Stimulated activated CD4-positive, alpha-beta T cell treated with anti-CD3 and anti-CD28 coated beads, TNF-alpha, amount 100 ng/mL, for 24 hours (primary cell): ENCODE measurements at regions not wholly inside any gene's neighbourhood (a gene's known extent, or its start where the extent isn't known, plus 50 kb on each side); places are given as distances from the start of the nearest gene placed in this dataset.
"Not testable (repeated sequence)": the region's sequence is repeated elsewhere in the genome, so short reads cannot be mapped to it uniquely, and the experiment has no call there.

Experiments
- DNase-seq, 3 experiments: peaks; one replicate each; pipeline ENCODE4 v3.0.0-alpha.2; 2020; ENCODE audit warnings: low read depth in 3 of 3

- no peak for DNase-seq
Measured at GRCh38 chr3:88291486-88291885, 141.7 kb downstream of the C3orf38 start.

GRCh38 chr3:88298189-88298588, 148.4 kb downstream of the C3orf38 start:
- no peak for DNase-seq

GRCh38 chr3:88301273-88301995, 151.7 kb downstream of the C3orf38 start:
- DNase-seq, result no peak

GRCh38 chr3:88301996-88302393, 152.2 kb downstream of the C3orf38 start:
- DNase-seq, result no peak

GRCh38 chr3:88303331-88303904, 153.7 kb downstream of the C3orf38 start:
- not testable (repeated sequence) for DNase-seq

GRCh38 chr3:88307666-88308065, 157.9 kb downstream of the C3orf38 start:
- DNase-seq, result no peak

GRCh38 chr3:88311826-88312225, 162.1 kb downstream of the C3orf38 start:
- DNase-seq, result no peak

GRCh38 chr3:88312256-88312655, 162.5 kb downstream of the C3orf38 start:
- no peak for DNase-seq

- no peak for DNase-seq
Measured at GRCh38 chr3:88318067-88318466, 168.3 kb downstream of the C3orf38 start.

- no peak for DNase-seq
Measured at GRCh38 chr3:88321363-88322050, 171.7 kb downstream of the C3orf38 start.

- no peak for DNase-seq
Measured at GRCh38 chr3:88324788-88325187, 175.0 kb downstream of the C3orf38 start.

- DNase-seq, result no peak
Measured at GRCh38 chr3:88334187-88334868, 184.6 kb downstream of the C3orf38 start.

- DNase-seq, result no peak
Measured at GRCh38 chr3:88336894-88337293, 187.1 kb downstream of the C3orf38 start.

GRCh38 chr3:88343264-88343663, 193.5 kb downstream of the C3orf38 start:
- no peak for DNase-seq

GRCh38 chr3:88346643-88347042, 196.9 kb downstream of the C3orf38 start:
- no peak for DNase-seq

GRCh38 chr3:88362428-88362827, 212.7 kb downstream of the C3orf38 start:
- DNase-seq, result no peak

GRCh38 chr3:88364926-88365325, 215.2 kb downstream of the C3orf38 start:
- DNase-seq, result no peak

- DNase-seq, result no peak
Measured at GRCh38 chr3:88369337-88369736, 219.6 kb downstream of the C3orf38 start.

GRCh38 chr3:88369767-88370166, 220.0 kb downstream of the C3orf38 start:
- no peak for DNase-seq

- DNase-seq, result no peak
Measured at GRCh38 chr3:88385090-88385489, 235.3 kb downstream of the C3orf38 start.

- DNase-seq, result no peak
Measured at GRCh38 chr3:88398581-88398980, 248.8 kb downstream of the C3orf38 start.

- no peak for DNase-seq
Measured at GRCh38 chr3:88403319-88403718, 253.6 kb downstream of the C3orf38 start.
